Neural progenitor cell (in vitro differentiated cells): ENCODE measurements at regions not wholly inside any gene's neighbourhood (a gene's known extent, or its start where the extent isn't known, plus 50 kb on each side); places are given as distances from the start of the nearest gene placed in this dataset.

Experiments used
- EZH2 ChIP-seq: fragments of 200-600 bp; sonication (generic); IDR thresholded peaks from 2 replicates; pipeline ENCODE4 v1.6.1; 2017; ENCODE audit warnings: antibody characterized with exemption, mild to moderate bottlenecking, moderate library complexity
- EZH2phosphoT487 ChIP-seq: fragments of 200-600 bp; sonication (generic); IDR thresholded peaks from 2 replicates; pipeline ENCODE4 v1.6.1; 2017; ENCODE audit warnings: antibody characterized with exemption

GRCh38 chr3:177494216-177494615, 296.9 kb upstream of the TBL1XR1 start:
- TF ChIP-seq EZH2 (no peak), EZH2phosphoT487 (no peak)
